ENCODE measurements at regions not wholly inside any gene's neighbourhood (a gene's known extent, or its start where the extent isn't known, plus 50 kb on each side); places are given as distances from the start of the nearest gene placed in this dataset.

- TF ChIP-seq, protein P1, sequence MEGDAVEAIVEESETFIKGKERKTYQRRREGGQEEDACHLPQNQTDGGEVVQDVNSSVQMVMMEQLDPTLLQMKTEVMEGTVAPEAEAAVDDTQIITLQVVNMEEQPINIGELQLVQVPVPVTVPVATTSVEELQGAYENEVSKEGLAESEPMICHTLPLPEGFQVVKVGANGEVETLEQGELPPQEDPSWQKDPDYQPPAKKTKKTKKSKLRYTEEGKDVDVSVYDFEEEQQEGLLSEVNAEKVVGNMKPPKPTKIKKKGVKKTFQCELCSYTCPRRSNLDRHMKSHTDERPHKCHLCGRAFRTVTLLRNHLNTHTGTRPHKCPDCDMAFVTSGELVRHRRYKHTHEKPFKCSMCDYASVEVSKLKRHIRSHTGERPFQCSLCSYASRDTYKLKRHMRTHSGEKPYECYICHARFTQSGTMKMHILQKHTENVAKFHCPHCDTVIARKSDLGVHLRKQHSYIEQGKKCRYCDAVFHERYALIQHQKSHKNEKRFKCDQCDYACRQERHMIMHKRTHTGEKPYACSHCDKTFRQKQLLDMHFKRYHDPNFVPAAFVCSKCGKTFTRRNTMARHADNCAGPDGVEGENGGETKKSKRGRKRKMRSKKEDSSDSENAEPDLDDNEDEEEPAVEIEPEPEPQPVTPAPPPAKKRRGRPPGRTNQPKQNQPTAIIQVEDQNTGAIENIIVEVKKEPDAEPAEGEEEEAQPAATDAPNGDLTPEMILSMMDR (IDR thresholded peaks at IDR 0.05) = no peak
- no peak for TF ChIP-seq EP300 (IDR thresholded peaks at IDR 0.05)
- no peak for TF ChIP-seq POLR2A (IDR thresholded peaks at IDR 0.05)
These were observed 131.4 kb downstream of the GPAM start for GRCh38 chr10:112052166-112052565.
